NCI-H187 (cell line): ENCODE measurements at regions not wholly inside any gene's neighbourhood (a gene's known extent, or its start where the extent isn't known, plus 50 kb on each side); places are given as distances from the start of the nearest gene placed in this dataset.
"Not testable (repeated sequence)": the region's sequence is repeated elsewhere in the genome, so short reads cannot be mapped to it uniquely, and the experiment has no call there.

Experiments used
- DNase-seq, 2 experiments: peaks; one replicate each; lab custom pipeline; 2025; lab: John Stamatoyannopoulos, UW

DNA sequence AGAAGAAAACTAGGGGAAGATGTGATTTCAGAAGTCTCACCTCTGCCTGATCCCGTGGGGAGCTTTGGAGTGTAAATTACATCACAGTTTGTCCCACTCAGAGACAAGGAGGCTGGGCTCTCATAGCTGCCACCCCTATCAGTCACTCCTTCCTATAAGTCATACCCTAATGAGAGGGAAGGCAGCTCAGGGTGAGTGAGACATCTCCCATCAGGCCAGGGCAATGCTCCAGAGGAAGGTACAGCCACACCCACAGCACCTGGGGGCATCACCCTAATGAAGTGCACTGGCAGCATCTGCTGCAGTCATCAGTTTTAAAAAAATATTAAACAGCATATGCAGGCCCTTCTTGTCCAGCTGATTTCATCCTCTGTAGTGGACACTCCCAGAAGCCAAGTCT lies 223.1 kb upstream of the NBPF12 start:
- DNase-seq: not testable (repeated sequence)

GRCh38 chr1:146710838-146711521 lies 227.1 kb upstream of the NBPF12 start:
- peak in 1 of 2 experiments; percentile 53 for DNase-seq

DNA sequence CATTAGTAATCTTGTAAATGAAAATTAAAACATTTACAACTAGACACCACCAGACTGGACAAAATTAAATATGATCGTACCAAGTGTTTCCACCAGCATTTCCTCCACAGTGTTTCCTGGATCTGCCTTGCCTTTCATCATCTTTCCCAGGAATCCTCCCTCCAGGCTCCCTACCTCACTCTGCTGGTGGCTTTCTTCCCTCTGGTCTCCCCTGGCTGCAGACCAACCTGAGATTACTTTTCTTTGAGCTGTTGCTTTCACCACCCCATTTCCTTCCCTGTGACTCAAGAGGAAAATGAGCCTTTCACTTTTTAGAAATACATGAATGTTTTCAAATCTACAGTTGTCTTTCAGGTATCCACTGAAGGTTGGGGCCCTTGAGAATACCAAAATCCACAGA lies 228.8 kb upstream of the NBPF12 start:
- DNase-seq: not testable (repeated sequence)

GRCh38 chr1:146704162-146704724 lies 233.9 kb upstream of the NBPF12 start:
- not testable (repeated sequence) for DNase-seq

- DNase-seq: not testable (repeated sequence)
Measured at GRCh38 chr1:146701320-146701719, 236.8 kb upstream of the NBPF12 start.

GRCh38 chr1:146695388-146695787 lies 242.7 kb upstream of the NBPF12 start:
- not testable (repeated sequence) for DNase-seq

- not testable (repeated sequence) for DNase-seq
Measured at GRCh38 chr1:146691798-146692197, 246.3 kb upstream of the NBPF12 start.

GRCh38 chr1:146688893-146689292 lies 249.2 kb upstream of the NBPF12 start:
- not testable (repeated sequence) for DNase-seq

DNA sequence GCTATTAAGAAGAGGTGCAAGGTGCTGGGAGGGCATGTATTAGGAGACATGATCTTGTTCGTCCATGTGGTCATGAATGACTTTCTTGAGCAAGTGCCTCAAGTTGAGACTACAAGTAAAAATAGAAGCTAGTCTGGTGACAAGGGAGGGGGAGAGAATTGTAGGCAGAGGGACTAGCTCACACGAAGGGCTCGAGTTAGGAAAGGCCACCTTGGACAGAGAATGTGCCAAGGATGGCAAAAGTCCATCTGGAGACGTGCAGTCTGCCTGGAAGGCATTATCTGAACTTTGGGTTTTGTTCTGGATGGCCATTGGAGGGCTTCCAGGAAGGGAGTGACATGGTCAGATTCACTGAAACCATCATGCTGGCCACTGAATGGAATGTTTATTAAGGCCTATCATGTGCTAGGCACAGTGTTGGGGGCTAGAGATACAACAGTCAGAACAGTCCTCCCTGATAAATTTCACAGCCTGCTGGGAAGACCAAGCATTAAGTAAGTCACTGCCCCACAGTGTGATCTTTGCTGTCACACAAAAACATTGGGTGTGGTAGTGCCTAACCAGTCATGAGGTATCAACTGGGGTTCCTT lies 251.3 kb upstream of the NBPF12 start:
- not testable (repeated sequence) for DNase-seq

GRCh38 chr1:146683126-146683429 lies 255.0 kb upstream of the NBPF12 start:
- not testable (repeated sequence) for DNase-seq

GRCh38 chr1:146682227-146683125 lies 255.6 kb upstream of the NBPF12 start:
- not testable (repeated sequence) for DNase-seq

- not testable (repeated sequence) for DNase-seq
Measured at GRCh38 chr1:146673729-146674299, 264.3 kb upstream of the NBPF12 start.

- not testable (repeated sequence) for DNase-seq
Measured at GRCh38 chr1:146672608-146673007, 265.5 kb upstream of the NBPF12 start.

GRCh38 chr1:146671588-146671987 lies 266.5 kb upstream of the NBPF12 start:
- DNase-seq: not testable (repeated sequence)

DNA sequence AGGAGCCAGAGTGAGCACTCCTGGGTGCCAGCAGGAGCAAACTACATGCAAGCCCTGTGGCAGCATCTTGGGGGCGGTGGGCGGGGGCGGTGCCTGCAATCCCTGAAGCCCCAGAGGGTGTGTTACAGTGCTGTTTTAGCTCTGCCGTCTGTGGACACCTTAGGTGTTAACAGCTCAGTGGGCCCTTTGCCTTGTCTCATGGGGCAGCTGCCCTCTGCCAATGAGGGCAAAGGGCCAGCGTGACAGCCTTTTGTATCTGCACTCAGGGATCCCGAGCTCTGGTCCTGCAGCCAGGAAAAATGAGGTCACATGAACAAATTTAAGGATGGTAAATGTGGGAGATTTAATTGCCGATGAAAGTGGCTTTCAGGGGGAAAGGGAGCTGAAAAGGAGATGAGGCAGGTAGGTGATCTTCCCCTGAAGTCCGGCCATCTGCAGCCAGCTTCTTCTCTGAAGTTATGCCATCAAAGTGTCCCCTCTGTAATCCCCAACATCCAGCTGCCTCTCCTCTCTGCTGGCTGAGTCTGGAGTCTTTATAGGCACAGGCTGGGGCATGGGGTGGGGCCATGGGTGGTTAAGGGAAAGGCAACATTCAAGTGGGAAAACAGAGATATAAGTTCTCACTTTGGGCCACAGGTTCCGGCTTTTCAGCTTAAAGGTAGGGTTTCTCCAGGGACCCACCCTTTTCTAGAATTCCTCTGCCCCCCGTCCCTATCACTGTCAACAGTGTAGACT lies 267.1 kb upstream of the NBPF12 start:
- DNase-seq: not testable (repeated sequence)

- not testable (repeated sequence) for DNase-seq
Measured at GRCh38 chr1:146666275-146666674, 271.8 kb upstream of the NBPF12 start.

GRCh38 chr1:146660242-146660641 lies 277.9 kb upstream of the NBPF12 start:
- not testable (repeated sequence) for DNase-seq

- DNase-seq: not testable (repeated sequence)
Measured at GRCh38 chr1:146656356-146657060, 281.6 kb upstream of the NBPF12 start.

- not testable (repeated sequence) for DNase-seq
Measured at GRCh38 chr1:146654763-146655162, 283.4 kb upstream of the NBPF12 start.

- not testable (repeated sequence) for DNase-seq
Measured at GRCh38 chr1:146645978-146646604, 292.0 kb upstream of the NBPF12 start.
